Hematopoietic multipotent progenitor cell treated with erythropoietin and hydrocortisone succinate and interleukin-3 and kit ligand, for 4 days (in vitro differentiated cells): ENCODE measurements at regions not wholly inside any gene's neighbourhood (a gene's known extent, or its start where the extent isn't known, plus 50 kb on each side); places are given as distances from the start of the nearest gene placed in this dataset.
"Not testable (repeated sequence)": the region's sequence is repeated elsewhere in the genome, so short reads cannot be mapped to it uniquely, and the experiment has no call there.

ENCODE experiments used
- DNase-seq: peaks from one replicate; pipeline ENCODE4 v3.0.0-alpha.2; 2015

- no peak for DNase-seq
These were observed 374.0 kb downstream of the KIF2B start for GRCh38 chr17:54196751-54197150.

- DNase-seq: not testable (repeated sequence)
These were observed 378.7 kb downstream of the KIF2B start for GRCh38 chr17:54201380-54201779.

- no peak for DNase-seq
These were observed 398.1 kb downstream of the KIF2B start for GRCh38 chr17:54220829-54221228.

GRCh38 chr17:54221499-54221898 lies 398.8 kb downstream of the KIF2B start:
- DNase-seq: no peak

- DNase-seq: no peak
These were observed 412.8 kb downstream of the KIF2B start for GRCh38 chr17:54235571-54235970.

GRCh38 chr17:54237911-54238515 lies 415.3 kb downstream of the KIF2B start:
- DNase-seq: no peak

- DNase-seq: no peak
These were observed 416.6 kb downstream of the KIF2B start for GRCh38 chr17:54239291-54239690.

- no peak for DNase-seq
These were observed 433.0 kb downstream of the KIF2B start for GRCh38 chr17:54255696-54256095.

- DNase-seq: no peak
These were observed 433.7 kb downstream of the KIF2B start for GRCh38 chr17:54256401-54256929.

GRCh38 chr17:54257440-54257839 lies 434.7 kb downstream of the KIF2B start:
- no peak for DNase-seq

GRCh38 chr17:54259476-54259875 lies 436.7 kb downstream of the KIF2B start:
- no peak for DNase-seq

GRCh38 chr17:54261465-54261864 lies 438.7 kb downstream of the KIF2B start:
- DNase-seq: no peak

GRCh38 chr17:54269881-54270280 lies 447.2 kb downstream of the KIF2B start:
- DNase-seq: no peak

- DNase-seq: no peak
These were observed 447.8 kb downstream of the KIF2B start for GRCh38 chr17:54270499-54270898.

GRCh38 chr17:54277868-54278267 lies 455.1 kb downstream of the KIF2B start:
- no peak for DNase-seq

- DNase-seq: no peak
These were observed 458.0 kb downstream of the KIF2B start for GRCh38 chr17:54280741-54281140.

- no peak for DNase-seq
These were observed 460.2 kb downstream of the KIF2B start for GRCh38 chr17:54282886-54283285.

GRCh38 chr17:54307351-54307750 lies 484.6 kb downstream of the KIF2B start:
- no peak for DNase-seq

GRCh38 chr17:54324813-54325212 lies 502.1 kb downstream of the KIF2B start:
- no peak for DNase-seq

GRCh38 chr17:54339731-54340130 lies 517.0 kb downstream of the KIF2B start:
- no peak for DNase-seq

- no peak for DNase-seq
These were observed 524.8 kb downstream of the KIF2B start for GRCh38 chr17:54347495-54347894.

- DNase-seq: no peak
These were observed 525.5 kb downstream of the KIF2B start for GRCh38 chr17:54348234-54348633.

GRCh38 chr17:54353789-54354525 lies 531.2 kb downstream of the KIF2B start:
- DNase-seq: no peak

GRCh38 chr17:54361073-54361472 lies 538.3 kb downstream of the KIF2B start:
- DNase-seq: not testable (repeated sequence)

- DNase-seq: no peak
These were observed 531.7 kb upstream of the TOM1L1 start for GRCh38 chr17:54368906-54369305.
